Caki2 (cell line): ENCODE measurements at regions not wholly inside any gene's neighbourhood (a gene's known extent, or its start where the extent isn't known, plus 50 kb on each side); places are given as distances from the start of the nearest gene placed in this dataset.
"Not testable (repeated sequence)": the region's sequence is repeated elsewhere in the genome, so short reads cannot be mapped to it uniquely, and the experiment has no call there.

Experiments
- DNase-seq: peaks from one replicate; pipeline ENCODE4 v3.0.0-alpha.2; 2015; ENCODE audit warnings: low read depth
- in situ Hi-C: cut with HindIII; loops from 2 replicates; pipeline ENCODE4 v1.10.0; 2016; ENCODE audit warnings: low sequenced_read_pairs, low pct_unique_long_range_greater_than_20kb, mixed read lengths

DNA sequence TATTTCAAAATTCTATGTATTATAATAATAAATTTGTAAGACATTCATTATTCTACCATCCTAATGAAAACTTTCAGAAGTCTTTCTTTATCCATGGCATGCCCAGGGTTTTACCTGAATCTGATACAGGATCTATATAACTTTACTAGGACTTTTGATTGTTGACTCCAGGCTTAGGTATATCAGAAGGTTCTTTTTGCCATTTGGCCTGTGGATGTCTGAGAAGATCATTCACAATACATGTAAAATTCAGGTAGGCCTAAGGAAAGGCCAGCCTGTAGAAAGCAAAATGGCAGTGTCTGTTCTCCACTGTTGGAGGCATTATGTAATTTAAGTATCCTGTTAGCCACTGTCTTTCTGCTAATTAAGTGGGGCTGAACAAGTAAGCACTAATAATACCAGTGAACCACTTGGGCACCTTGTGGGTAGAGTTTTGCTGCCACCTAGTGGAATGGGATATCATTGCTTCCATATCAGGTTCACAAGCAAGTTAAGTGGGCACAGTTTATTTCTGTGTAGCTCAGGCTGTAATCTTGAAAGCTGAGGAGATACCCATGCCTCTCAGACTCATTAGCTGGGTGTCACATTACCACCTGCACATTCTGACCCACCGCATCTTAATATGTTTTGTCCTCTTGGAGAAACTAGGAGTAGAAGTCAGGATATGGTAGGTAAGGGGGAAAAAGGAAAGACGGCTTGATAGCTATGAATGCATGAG is 105.5 kb downstream of the SEPTIN7 start:
- DNase-seq, result peak; percentile 56
- in situ Hi-C loops, result no loop called here

DNA sequence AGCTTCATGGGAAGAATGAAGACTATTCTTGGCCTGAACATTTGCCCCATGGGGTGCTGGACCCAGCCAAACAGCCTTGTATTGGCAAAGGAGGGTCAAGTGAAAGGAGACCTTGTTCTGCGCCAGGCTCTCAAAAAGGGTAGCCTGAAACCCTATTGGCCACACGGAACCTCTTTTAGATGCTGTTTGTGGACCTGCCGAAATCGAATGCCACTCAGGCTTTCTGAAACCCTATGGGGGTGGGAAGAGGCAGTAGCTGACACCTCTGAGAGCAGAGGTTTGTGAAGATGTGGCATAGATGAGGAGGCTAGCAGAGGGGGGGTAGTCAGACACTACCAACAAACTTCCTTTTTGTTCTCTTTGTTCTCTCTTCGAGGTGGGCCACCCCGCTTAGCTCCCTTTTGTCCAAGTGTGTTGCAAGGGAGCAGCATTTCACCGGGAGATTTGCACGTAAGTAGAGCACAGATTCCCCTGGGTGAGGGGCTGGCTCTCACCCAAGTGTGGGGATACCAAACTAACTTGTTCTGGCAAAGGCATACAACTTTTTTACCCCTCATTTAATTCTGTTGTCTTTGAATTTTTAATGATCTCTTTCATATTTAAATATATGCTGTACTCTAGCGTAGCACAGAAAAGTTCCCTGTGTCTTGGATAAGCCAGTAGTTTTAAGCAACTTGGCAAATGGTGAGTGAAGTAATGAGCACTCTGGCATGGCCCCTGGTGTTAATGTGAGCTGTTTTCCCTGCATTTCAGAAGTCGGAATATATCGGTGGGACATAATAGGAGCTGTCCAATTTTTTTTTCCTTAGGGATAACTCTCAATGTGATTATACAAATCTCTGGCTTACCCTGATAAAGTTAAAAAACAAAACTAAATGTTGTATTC is 107.7 kb downstream of the SEPTIN7 start:
- in situ Hi-C loops, result no loop called here
- DNase-seq, result no peak

DNA sequence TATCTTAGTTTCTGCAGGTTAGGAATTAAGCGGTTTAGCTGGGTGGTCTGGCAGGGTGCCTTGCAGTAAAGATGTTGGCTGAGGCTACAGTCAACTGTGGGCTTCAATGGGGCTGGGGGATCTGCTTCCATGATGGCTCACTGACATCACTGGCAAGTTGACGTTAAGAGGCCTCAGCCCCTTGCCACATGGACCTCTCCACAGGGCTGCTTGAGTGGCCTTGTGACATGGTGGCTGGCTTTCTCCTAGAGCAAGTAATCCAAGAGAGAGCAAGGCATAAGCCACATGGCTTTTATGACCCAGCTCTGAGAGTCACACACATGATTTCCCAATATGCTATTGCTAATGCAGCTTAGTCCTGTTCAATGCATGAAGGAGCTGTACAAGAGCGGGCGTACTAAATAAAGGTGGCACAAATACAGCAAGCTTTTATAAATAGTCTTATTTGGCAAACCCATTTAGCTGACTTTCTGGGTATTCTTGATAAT is 109.1 kb downstream of the SEPTIN7 start:
- no peak for DNase-seq
- in situ Hi-C loops, result no loop called here

DNA sequence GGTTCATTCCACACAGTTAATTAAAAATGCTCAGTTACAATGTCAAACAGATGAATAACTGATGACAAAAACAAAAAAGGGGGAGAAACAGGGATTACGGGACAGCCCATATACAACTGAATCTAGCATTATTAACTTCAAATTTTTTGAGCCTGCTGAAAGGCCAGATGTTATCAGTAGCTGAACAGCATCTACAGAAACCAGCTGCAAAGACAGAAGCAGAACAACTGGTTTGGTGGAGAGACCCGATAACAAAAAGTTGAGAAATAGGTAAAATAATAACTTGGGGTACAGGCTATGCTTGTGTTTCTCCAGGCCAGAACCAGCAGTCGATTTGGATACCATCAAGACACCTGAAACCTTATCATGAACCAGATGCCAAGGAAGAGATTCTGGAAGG is 109.8 kb downstream of the SEPTIN7 start:
- in situ Hi-C loops, result not testable (repeated sequence)

DNA sequence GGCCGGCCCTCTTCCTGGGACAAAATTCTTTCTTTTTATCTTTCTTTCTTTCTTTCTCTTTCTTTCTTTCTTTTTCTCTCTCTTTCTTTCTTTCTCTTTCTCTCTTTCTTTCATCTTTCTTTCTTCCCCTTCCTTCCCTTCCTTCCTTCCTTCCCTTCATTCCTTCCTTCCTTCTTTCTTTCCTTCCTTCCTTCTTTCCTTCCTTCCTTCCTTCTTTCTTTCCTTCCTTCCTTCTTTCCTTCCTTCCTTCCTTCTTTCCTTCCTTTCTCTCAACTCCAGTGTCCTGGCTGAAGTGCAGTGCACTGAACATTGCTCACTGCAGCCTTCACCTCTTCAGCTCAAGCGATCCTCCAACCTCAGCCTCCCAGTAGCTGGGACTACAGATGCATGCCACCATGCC is 112.5 kb downstream of the SEPTIN7 start:
- in situ Hi-C loops, DNase-seq: not testable (repeated sequence)

More for the DNA sequence above, 109.8 kb downstream of the SEPTIN7 start:
- not testable (repeated sequence) for DNase-seq

DNA sequence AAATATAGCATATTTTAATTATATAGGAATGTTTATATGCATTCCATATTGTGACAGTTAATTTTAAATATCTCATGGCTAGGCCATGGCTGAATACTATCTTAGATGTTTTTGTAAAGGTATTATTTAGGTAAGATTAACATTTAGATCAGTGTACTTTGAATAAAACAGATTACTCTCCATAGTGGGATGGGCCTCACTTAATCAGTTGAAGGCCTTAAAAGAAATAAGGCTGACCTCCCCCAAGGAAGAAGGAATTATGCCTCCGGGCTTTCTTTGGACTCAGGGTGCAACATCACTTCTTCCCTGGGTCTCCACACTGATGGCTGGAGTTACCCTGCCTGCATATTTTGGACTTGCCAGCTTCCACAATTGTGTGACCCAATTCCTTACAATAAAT is 113.4 kb downstream of the SEPTIN7 start:
- in situ Hi-C loops, DNase-seq: not testable (repeated sequence)

DNA sequence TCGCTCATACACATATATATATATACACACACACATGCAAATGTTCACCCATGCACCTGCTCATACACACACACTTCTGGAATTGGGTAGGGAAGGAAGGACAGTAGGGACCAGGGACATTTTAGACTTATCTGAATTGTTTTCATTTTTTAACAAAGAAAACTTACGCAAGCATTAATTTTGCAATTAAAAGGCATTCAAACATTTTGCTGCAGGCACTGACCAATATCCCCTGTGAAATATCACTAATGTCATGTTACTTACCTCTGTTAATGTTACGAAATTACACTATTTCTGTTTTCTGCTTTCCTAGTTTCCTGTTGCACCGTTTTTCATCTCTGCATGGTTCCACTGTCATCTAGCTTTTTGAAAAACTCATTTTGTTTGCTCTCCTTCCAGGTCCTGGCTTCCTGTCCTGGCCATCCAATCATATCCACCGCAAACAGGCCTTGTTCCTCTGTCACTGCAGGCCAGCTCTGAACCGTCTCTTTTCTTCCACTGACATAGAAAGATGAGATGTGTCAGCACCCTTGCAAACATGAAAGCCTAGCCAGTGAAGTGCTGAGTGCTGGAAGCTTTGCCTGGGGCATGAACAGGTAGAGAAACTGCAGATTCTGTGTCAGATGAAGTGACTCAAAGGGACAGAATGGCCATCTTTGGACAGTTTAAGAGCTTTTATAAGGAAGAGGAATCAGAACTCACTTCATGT is 114.5 kb downstream of the SEPTIN7 start:
- in situ Hi-C loops, DNase-seq: not testable (repeated sequence)

DNA sequence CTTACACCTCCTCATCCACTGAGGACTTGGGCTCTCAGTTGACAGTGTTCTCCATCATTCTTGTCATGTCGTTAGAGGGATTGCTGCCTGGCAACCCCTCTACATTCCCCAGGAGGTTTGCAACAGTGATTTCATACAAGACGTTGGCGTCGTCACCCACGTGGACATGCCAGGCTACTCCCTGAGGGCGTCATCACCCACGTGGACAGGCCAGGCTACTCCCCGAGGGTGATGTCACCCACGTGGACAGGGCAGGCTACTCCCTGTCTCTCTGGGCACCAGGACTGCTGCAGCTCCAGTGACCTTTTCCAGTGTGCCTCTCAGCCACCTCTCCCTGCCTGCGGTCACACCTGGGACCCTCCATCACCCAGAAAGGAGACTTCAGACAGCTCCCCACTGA is 117.4 kb downstream of the SEPTIN7 start:
- in situ Hi-C loops, result not testable (repeated sequence)
- DNase-seq, result peak; percentile 12

DNA sequence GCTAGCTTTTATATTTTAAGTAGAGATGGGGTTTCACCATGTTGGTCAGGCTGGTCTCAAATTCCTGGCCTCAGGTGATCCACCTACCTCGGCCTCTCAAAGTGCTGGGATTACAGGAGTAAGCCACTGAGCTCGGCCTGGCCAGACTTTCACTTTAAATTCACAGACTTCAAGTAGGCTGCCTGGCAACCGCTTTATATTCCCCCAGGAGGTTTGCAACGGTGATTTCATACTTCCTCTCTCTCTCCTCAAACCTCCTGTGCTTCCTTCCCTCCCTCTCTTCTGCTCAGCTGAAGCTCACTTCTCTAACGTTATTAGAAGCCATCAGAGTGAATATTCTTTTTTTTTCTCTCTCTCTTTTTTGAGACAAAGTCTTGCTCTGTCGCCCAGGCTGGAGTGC is 118.8 kb downstream of the SEPTIN7 start:
- DNase-seq, in situ Hi-C loops: not testable (repeated sequence)

DNA sequence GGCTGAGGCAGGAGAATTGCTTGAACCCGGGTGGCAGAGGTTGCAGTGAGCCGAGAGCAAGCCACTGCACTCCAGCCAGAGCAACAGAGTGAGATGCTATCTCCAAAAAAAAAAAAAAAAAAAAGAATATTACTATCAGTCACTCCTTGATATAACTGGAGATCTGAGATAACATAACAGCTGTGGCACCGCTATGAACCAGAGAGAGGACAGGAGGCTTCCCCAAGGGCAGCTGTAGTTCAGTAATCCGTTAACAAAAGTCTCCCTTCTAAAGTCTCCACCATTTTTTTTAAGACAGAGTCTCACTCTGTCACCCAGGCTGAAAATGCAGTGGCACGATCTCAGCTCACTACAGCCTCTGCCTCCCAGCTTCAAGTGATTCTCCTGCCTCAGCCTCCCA is 120.5 kb downstream of the SEPTIN7 start:
- DNase-seq, in situ Hi-C loops: not testable (repeated sequence)

DNA sequence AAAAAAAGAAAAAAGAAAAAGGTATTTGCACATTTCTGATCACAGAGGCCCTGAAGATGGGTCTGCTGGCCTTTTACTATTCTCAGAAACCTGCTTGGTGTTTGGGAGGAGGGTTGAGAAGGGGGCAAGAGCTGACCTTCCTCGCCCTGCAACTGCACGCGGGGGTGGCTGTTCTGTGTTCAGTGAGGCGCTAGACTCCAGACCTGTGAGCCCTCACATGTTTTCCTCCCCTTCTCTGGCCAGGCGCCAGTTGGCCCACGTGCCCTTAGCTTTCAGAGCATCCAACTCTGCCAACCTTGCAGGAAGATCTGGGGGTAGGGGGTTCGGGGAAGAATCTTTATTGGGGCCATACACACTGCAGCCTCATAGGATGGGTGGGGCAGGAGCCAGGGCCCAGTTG is 123.8 kb downstream of the SEPTIN7 start:
- DNase-seq, in situ Hi-C loops: not testable (repeated sequence)

DNA sequence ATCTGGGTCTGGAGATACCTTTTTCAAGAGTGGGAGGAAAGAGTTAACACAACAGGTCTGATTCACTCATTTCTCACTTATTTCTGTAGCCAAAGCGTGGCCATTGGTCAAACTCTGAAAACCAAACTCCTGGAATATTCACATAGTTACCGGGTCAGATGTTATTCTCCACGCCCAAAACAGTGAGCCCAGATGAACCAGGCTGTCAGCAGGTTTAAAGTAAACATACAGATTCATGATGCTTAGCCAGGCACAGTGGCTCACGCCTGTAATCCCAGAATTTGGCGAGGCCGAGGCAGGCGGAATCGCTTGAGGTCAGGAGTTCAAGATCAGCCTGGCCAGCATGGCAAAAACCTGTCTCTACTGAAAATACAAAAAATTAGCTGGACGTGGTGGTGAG is 126.1 kb downstream of the SEPTIN7 start:
- DNase-seq, result peak; percentile 59
- in situ Hi-C loops, result not testable (repeated sequence)

DNA sequence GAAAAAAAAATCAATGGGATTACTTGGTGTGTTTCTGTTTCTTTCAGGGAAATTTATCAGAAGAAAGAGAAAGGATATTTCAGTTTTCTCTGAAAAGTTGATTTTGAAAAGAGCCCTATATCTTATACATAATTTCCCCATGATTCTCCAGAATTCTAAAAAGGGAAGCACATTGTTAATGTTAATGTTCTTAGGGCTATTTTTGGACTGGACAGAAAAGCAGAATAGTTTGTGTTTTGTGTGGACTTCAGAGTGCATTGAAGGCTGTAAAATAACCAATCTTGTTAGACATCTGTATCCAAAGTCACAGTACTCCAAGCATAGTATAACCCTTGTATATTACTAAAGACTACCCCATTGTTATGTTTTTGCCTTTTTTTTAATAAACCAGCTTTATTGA is 130.3 kb downstream of the SEPTIN7 start:
- DNase-seq, in situ Hi-C loops: not testable (repeated sequence)

DNA sequence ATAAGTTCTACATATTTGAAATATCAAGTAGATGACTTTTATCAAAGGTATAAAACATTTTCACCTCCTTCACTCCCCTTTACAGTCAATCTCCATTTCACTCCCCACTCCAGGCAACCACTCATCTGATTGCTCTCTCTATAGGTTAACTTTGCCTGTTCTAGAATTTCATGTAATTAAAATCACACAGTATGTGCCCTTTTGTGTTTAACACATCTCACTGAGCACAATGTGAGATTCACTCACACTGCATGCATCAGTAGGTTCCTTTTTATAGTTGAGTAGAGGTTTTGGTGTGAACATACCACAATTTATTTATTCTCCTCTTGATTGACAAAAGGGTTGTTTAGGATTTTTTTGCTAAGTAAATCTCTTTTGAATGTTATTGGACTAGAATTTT is 130.7 kb downstream of the SEPTIN7 start:
- in situ Hi-C loops, DNase-seq: not testable (repeated sequence)

DNA sequence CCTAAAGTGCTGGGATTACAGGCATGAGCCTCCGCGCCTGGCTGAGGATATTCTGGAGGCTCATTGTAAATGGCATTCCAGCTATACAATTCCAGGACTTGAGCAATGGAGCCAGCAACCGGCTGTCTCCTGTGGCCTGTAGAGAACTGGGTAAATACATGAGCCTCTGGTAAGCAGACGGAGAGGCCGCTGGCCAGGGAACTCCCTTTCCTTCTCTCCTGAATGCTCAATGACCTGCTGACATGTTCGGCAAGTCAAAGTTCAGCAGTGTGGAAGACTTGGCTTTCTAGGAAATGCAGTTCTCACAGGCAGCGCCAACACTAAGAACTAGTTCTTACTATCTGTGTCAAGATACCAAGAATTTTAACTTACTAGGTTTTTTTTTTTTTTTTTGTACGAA is 139.8 kb downstream of the SEPTIN7 start:
- DNase-seq, in situ Hi-C loops: not testable (repeated sequence)

DNA sequence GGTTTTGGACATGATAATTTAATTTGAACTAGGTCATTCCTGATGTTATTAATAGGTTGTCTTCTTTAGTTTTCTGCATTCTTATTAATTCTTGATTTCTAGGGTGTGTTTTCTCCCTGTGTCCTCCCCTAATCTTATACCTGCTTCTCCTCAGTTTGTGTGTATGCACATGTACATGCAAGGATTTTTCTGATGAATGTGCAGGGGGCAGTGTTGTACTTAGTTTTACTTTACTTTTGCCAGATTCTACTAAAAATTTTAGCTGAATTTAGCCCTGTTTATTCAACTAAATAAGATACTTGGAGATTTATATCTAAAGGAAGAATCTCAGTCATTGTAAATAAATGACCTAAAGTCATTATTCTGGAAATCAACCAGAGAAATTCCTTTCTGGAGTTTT is 144.8 kb downstream of the SEPTIN7 start:
- in situ Hi-C loops, DNase-seq: not testable (repeated sequence)

DNA sequence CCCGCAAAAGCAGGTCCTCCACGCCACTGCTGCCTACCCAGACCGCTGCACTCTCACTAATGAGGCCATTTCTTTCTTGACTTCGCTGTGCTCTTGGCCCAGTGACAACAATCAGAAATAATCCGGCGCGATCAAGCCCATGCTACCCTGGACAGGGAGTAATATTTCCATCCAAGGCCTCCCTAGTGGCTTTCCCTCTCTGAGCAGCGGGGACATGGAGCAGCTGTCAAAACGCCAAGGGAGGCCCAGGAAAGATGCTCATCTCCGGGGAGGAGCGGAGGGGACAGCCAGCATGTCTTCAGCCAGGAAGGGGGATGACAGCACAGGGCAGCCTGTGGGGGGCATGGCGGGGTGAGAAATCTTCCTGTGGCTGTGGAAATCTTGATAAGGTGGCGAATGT is 154.9 kb downstream of the SEPTIN7 start:
- in situ Hi-C loops, result not testable (repeated sequence)

DNA sequence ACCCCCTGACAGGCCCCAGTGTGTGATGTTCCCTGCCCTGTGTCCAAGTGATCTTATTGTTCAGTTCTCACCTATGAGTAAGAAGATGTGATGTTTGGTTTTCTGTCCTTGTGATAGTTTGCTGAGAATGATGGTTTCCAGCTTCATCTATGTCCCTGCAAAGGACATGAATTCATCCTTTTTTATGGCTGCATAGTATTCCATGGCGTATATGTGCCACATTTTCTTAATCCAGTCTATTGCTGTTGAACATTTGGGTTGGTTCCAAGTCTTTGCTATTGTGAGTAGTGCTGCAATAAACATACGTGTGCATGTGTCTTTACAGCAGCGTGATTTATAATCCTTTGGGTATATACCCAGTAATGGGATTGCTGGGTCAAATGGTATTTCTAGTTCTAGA is 156.1 kb downstream of the SEPTIN7 start:
- DNase-seq, in situ Hi-C loops: not testable (repeated sequence)

More for the DNA sequence above, 154.9 kb downstream of the SEPTIN7 start:
- not testable (repeated sequence) for DNase-seq
